ENCODE measurements at regions not wholly inside any gene's neighbourhood (a gene's known extent, or its start where the extent isn't known, plus 50 kb on each side); places are given as distances from the start of the nearest gene placed in this dataset.

GRCh38 chr17:52982331-52982730, 823.8 kb upstream of the CA10 start:
- TF ChIP-seq ZNF232 (CRISPR knock-in tag; IDR thresholded peaks at IDR 0.05; ENCODE audit: borderline replicate concordance) = no peak
- TF ChIP-seq CTCF (CRISPR knock-in tag; IDR thresholded peaks at IDR 0.05) = no peak
- TF ChIP-seq E2F5 (CRISPR knock-in tag; conservative IDR thresholded peaks at IDR 0.05) = no peak
- no peak for TF ChIP-seq SETDB1 (CRISPR knock-in tag; IDR thresholded peaks at IDR 0.05; ENCODE audit: borderline replicate concordance)
- TF ChIP-seq HMGXB4 (CRISPR knock-in tag; IDR thresholded peaks at IDR 0.05; ENCODE audit: borderline replicate concordance in 1 of 2, low read depth in 1 of 2) = no peak
- TF ChIP-seq REST (IDR thresholded peaks at IDR 0.05; ENCODE audit: borderline replicate concordance in 1 of 2, low read depth in 1 of 2, low read length in 2 of 2) = no peak
- TF ChIP-seq BRD4 (CRISPR knock-in tag; IDR thresholded peaks at IDR 0.05) = no peak
- no peak for TF ChIP-seq ZNF138 (CRISPR knock-in tag; IDR thresholded peaks at IDR 0.05; ENCODE audit: low read depth)
- no peak for TF ChIP-seq ZSCAN5A (CRISPR knock-in tag; IDR thresholded peaks at IDR 0.05; ENCODE audit: borderline replicate concordance)
- TF ChIP-seq ZNF329 (CRISPR knock-in tag; IDR thresholded peaks at IDR 0.05; ENCODE audit: low read depth) = no peak

All from HepG2 (cell line).